Psoas muscle (tissue), 7 donors: ENCODE measurements at regions not wholly inside any gene's neighbourhood (a gene's known extent, or its start where the extent isn't known, plus 50 kb on each side); places are given as distances from the start of the nearest gene placed in this dataset.

ENCODE experiments used
- ATAC-seq, 4 donors: fragments of 200-7000 bp; cut with Tn5 transposase; one replicate each; pipeline ENCODE4 v1.9.1; 2020; ENCODE audit warnings: moderate library complexity in 3 of 4, mild to moderate bottlenecking in 2 of 4
- DNase-seq, 2 donors: peaks; one replicate each; pipeline ENCODE4 v3.0.0-alpha.2; 2020
- H3K27ac ChIP-seq: fragments of 200-600 bp; one replicate; pipeline ENCODE4 v1.8.0; 2022
- H3K27me3 ChIP-seq, 3 donors: fragments of 200-600 bp in 1 of 3; one replicate each; pipeline versions ENCODE4 v1.6.1 to v1.8.0; 2013 to 2022; ENCODE audit warnings: low read length in 2 of 3, mild to moderate bottlenecking in 2 of 3, moderate library complexity in 1 of 3; ENCODE audit not compliant: insufficient read depth in 3 of 3
- H3K36me3 ChIP-seq, 2 donors: fragments of 200-600 bp in 1 of 2; one replicate each; pipeline versions ENCODE4 v1.6.1 to v1.8.0; 2013 to 2022; ENCODE audit warnings: low read depth in 1 of 2, mild to moderate bottlenecking in 1 of 2, moderate library complexity in 1 of 2; ENCODE audit not compliant: insufficient read depth in 1 of 2
- H3K4me1 ChIP-seq: fragments of 200-600 bp; one replicate; pipeline ENCODE4 v1.8.0; 2022
- H3K4me3 ChIP-seq: fragments of 200-600 bp; one replicate; pipeline ENCODE4 v1.8.0; 2022; ENCODE audit warnings: mild to moderate bottlenecking
- H3K9me3 ChIP-seq: fragments of 200-600 bp; one replicate; pipeline ENCODE4 v1.8.0; 2022
- WGBS, 3 donors: extraction: QIAGEN DNeasy Blood & Tissue Kit; methylation state at CpG; one replicate each; pipeline versions ENCODE4 v1.1.6 to v1.1.7; 2013; 5-methylcytosine and 5-hydroxymethylcytosine counted together
- intact Hi-C, 2 donors: fragments of 100-400 bp; cut with DNase I; formaldehyde crosslinking; loops; one replicate each; pipeline versions ENCODE4 v1.11.0 to v1.14.2; 2022
- TF ChIP-seq, protein P1 (sequence below): fragments of 200-600 bp; IDR thresholded peaks from one replicate; pipeline ENCODE4 v1.8.0; 2022; ENCODE audit warnings: antibody characterized with exemption
- donor health status: healthy with polysubstance abuse.
- donor health status: DM: no; HTN: no; CAD: no; lungs with moderate emphysema.
- donor health status: Bipolar disorder and iron deficiency.
- donor health status: healthy.
- donor health status: DM: yes; HTN: yes; CAD: no.
- donor health status: DM: no; HTN: no; CAD: no.
- donor health status: DM: yes; HTN: yes; CAD: no.

GRCh38 chr4:149077181-149077580 lies 635.0 kb upstream of the NR3C2 start:
- DNase-seq (no peak), ATAC-seq (no peak)
- Histone ChIP-seq H3K4me3 (no peak overlapping the region), H3K4me1 (no peaks in the 10 kb centered on the region), H3K9me3 (no peaks in the 10 kb centered on the region), H3K36me3 (no peaks in the 10 kb centered on the region), H3K27me3 (no peaks in the 10 kb centered on the region), H3K27ac (no peak overlapping the region)
- intact Hi-C loops, result no loop called here
- WGBS, 3 donors, result 76 to 89% (median 78%) methylated on average over 1 of the region's 1 CpG
- TF ChIP-seq, protein P1, sequence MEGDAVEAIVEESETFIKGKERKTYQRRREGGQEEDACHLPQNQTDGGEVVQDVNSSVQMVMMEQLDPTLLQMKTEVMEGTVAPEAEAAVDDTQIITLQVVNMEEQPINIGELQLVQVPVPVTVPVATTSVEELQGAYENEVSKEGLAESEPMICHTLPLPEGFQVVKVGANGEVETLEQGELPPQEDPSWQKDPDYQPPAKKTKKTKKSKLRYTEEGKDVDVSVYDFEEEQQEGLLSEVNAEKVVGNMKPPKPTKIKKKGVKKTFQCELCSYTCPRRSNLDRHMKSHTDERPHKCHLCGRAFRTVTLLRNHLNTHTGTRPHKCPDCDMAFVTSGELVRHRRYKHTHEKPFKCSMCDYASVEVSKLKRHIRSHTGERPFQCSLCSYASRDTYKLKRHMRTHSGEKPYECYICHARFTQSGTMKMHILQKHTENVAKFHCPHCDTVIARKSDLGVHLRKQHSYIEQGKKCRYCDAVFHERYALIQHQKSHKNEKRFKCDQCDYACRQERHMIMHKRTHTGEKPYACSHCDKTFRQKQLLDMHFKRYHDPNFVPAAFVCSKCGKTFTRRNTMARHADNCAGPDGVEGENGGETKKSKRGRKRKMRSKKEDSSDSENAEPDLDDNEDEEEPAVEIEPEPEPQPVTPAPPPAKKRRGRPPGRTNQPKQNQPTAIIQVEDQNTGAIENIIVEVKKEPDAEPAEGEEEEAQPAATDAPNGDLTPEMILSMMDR, result no peak

GRCh38 chr4:149076401-149076800 lies 634.2 kb upstream of the NR3C2 start:
- no peaks in the 10 kb centered on the region for H3K27me3 ChIP-seq
- no peak overlapping the region for H3K27ac ChIP-seq
- H3K9me3 ChIP-seq, result no peaks in the 10 kb centered on the region
- H3K4me3 ChIP-seq, result no peak overlapping the region
- 0 to 25% (median 7%) methylated on average over 1 of the region's 1 CpG for WGBS, 3 donors
- intact Hi-C loops, result no loop called here
- TF ChIP-seq, protein P1, result no peak
- no peak for ATAC-seq
- no peaks in the 10 kb centered on the region for H3K36me3 ChIP-seq
- H3K4me1 ChIP-seq, result no peaks in the 10 kb centered on the region
- DNase-seq, result no peak

- no peak overlapping the region for H3K27ac ChIP-seq
- H3K4me3 ChIP-seq, result no peak overlapping the region
- TF ChIP-seq, protein P1, result no peak
- H3K9me3 ChIP-seq, result no peaks in the 10 kb centered on the region
- no peaks in the 10 kb centered on the region for H3K4me1 ChIP-seq
- no peaks in the 10 kb centered on the region for H3K36me3 ChIP-seq
- no peaks in the 10 kb centered on the region for H3K27me3 ChIP-seq
- no peak for DNase-seq
- ATAC-seq, result no peak
- intact Hi-C loops, result no loop called here
Observed at GRCh38 chr4:149072384-149072783, 630.2 kb upstream of the NR3C2 start.

GRCh38 chr4:149065753-149066152 lies 623.5 kb upstream of the NR3C2 start:
- intact Hi-C loops, result no loop called here
- WGBS, 3 donors, result 83 to 96% (median 91%) methylated on average over 1 of the region's 1 CpG
- no peak overlapping the region for H3K4me3 ChIP-seq
- DNase-seq, result no peak
- TF ChIP-seq, protein P1, result no peak
- ATAC-seq, result no peak
- no peaks in the 10 kb centered on the region for H3K4me1 ChIP-seq
- no peak overlapping the region for H3K27ac ChIP-seq
- H3K27me3 ChIP-seq, result no peaks in the 10 kb centered on the region
- no peaks in the 10 kb centered on the region for H3K9me3 ChIP-seq
- H3K36me3 ChIP-seq, result no peaks in the 10 kb centered on the region

DNA sequence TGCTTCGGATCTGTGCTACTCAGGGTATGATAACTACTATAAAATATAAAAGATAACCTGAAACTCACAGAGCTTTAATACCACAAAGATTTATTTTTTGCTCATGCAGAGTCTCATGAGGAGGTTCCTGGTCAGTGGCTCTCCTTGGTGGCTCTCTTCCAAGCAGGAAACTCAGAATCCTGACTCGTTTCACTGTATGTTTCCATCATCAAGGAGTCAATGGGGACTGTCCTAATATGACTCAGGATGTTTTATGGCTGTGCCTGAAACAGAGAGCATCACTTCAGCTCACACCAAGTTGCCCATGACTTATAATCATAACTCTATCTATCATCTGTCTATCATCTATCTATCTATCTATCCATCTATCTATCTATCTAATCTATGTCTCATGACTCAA lies 620.8 kb upstream of the NR3C2 start:
- Histone ChIP-seq H3K4me3 (no peak overlapping the region), H3K36me3 (no peaks in the 10 kb centered on the region), H3K4me1 (no peaks in the 10 kb centered on the region), H3K27ac (no peak overlapping the region), H3K27me3 (no peaks in the 10 kb centered on the region), H3K9me3 (no peaks in the 10 kb centered on the region)
- no peak for ATAC-seq
- WGBS, 3 donors, result 67 to 76% (median 74%) methylated on average over 2 of the region's 2 CpGs
- DNase-seq, result no peak
- TF ChIP-seq, protein P1, result no peak
- intact Hi-C loops, result no loop called here
